A673 (cell line): ENCODE measurements at regions not wholly inside any gene's neighbourhood (a gene's known extent, or its start where the extent isn't known, plus 50 kb on each side); places are given as distances from the start of the nearest gene placed in this dataset.

Experiments
- CTCF ChIP-seq: fragments of 300-800, 200-600 bp; sonication (generic); conservative IDR thresholded peaks from 2 replicates; pipeline ENCODE4 v1.5.1; 2017; ENCODE audit warnings: low read depth, mild to moderate bottlenecking, antibody characterized with exemption, low read length, moderate library complexity, mixed read lengths
- EZH2 ChIP-seq: fragments of 200-600 bp; sonication (generic); IDR thresholded peaks from 2 replicates; pipeline ENCODE4 v1.6.1; 2017; ENCODE audit warnings: borderline replicate concordance, low read depth, mild to moderate bottlenecking, mixed read lengths, antibody characterized with exemption, low read length; ENCODE audit not compliant: poor library complexity, severe bottlenecking

DNA sequence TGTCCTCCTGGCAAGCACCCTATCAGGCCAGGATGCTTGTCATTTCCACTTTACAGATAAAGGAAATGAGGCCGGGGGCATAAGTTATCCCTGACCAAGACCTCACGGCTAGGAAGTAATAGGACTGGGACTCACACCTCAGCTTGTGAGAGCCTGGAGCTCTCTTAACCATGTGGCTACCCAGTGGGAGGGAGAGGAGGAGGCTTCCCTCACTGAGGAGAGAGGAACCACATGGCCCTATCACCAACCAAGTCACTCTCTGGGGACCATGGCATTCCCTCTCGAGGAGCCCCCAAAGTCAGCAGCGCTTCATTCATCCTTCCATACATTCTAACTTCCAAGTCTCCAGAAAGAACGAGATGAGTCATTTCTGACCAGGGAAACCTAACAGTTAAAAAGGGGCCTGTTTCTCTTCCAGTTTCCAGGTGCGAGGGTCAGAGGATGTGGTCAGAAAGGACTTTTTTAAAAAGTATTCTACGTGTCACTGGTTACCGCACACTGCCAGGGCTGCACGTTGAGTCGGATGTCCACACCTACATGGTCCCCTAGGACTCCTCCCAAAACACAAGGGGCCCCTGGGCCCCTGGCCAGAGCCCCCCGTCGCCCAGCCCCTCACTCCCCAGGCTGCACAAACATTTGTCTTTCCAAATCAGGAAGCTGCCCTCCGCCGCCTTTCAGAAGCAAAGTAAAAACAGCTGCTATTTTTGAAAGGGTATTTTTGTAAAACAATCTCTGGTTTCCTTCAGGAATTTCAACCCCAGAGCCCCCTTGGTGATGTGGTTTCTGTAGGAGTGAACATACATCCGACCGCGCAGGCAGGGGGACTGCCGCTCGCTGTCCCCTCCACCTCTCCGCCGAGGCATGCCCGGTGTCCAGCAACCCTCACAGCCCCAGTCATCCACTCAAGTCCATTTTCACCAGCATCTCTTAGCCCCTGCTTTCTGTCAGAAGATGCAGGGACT, 128.2 kb upstream of the CHST15 start:
- TF ChIP-seq CTCF (no peak), EZH2 (no peak)
